ENCODE measurements at regions not wholly inside any gene's neighbourhood (a gene's known extent, or its start where the extent isn't known, plus 50 kb on each side); places are given as distances from the start of the nearest gene placed in this dataset.

GRCh38 chr20:48563191-48563870 is 264.5 kb downstream of the PREX1 start:
- no peak overlapping the region for H3K27ac ChIP-seq
- TF ChIP-seq CTCF (IDR thresholded peaks at IDR 0.05; ENCODE audit: low read depth, low read length, missing control alignments): no peak
- no peak overlapping the region for H3K4me3 ChIP-seq (ENCODE audit: low read depth, low read length)
- H3K27me3 ChIP-seq (replicated peaks): no peaks in the 10 kb centered on the region
- in situ Hi-C loops (cut with HindIII; ENCODE audit: low pct_ligation_motif_present, low sequenced_read_pairs): no loop called here
- no peak for DNase-seq
- H3K36me3 ChIP-seq (replicated peaks): no peaks in the 10 kb centered on the region

GRCh38 chr20:48562586-48563116 is 265.1 kb downstream of the PREX1 start:
- no peaks in the 10 kb centered on the region for H3K36me3 ChIP-seq (replicated peaks)
- TF ChIP-seq CTCF (IDR thresholded peaks at IDR 0.05; ENCODE audit: low read depth, low read length, missing control alignments): no peak
- no peaks in the 10 kb centered on the region for H3K27me3 ChIP-seq (replicated peaks)
- DNase-seq: no peak
- in situ Hi-C loops (cut with HindIII; ENCODE audit: low pct_ligation_motif_present, low sequenced_read_pairs): no loop called here
- H3K27ac ChIP-seq: no peak overlapping the region
- no peak overlapping the region for H3K4me3 ChIP-seq (ENCODE audit: low read depth, low read length)

- Histone ChIP-seq H3K27ac (no peak overlapping the region), H3K36me3 (replicated peaks) (no peaks in the 10 kb centered on the region), H3K27me3 (replicated peaks) (no peaks in the 10 kb centered on the region), H3K4me3 (ENCODE audit: low read depth, low read length) (no peak overlapping the region)
- no peak for DNase-seq
- TF ChIP-seq CTCF (IDR thresholded peaks at IDR 0.05; ENCODE audit: low read depth, low read length, missing control alignments): no peak
- in situ Hi-C loops (cut with HindIII; ENCODE audit: low pct_ligation_motif_present, low sequenced_read_pairs): no loop called here
These were observed 268.9 kb downstream of the PREX1 start for GRCh38 chr20:48558906-48559305.

GRCh38 chr20:48557380-48557779 is 270.4 kb downstream of the PREX1 start:
- Histone ChIP-seq H3K27me3 (replicated peaks) (no peaks in the 10 kb centered on the region), H3K36me3 (replicated peaks) (no peaks in the 10 kb centered on the region), H3K4me3 (ENCODE audit: low read depth, low read length) (no peak overlapping the region), H3K27ac (no peak overlapping the region)
- in situ Hi-C loops (cut with HindIII; ENCODE audit: low pct_ligation_motif_present, low sequenced_read_pairs): no loop called here
- TF ChIP-seq CTCF (IDR thresholded peaks at IDR 0.05; ENCODE audit: low read depth, low read length, missing control alignments): no peak
- DNase-seq: no peak

GRCh38 chr20:48556956-48557355 is 270.8 kb downstream of the PREX1 start:
- no peak for TF ChIP-seq CTCF (IDR thresholded peaks at IDR 0.05; ENCODE audit: low read depth, low read length, missing control alignments)
- Histone ChIP-seq H3K27ac (no peak overlapping the region), H3K36me3 (replicated peaks) (no peaks in the 10 kb centered on the region), H3K4me3 (ENCODE audit: low read depth, low read length) (no peak overlapping the region), H3K27me3 (replicated peaks) (no peaks in the 10 kb centered on the region)
- no peak for DNase-seq
- in situ Hi-C loops (cut with HindIII; ENCODE audit: low pct_ligation_motif_present, low sequenced_read_pairs): no loop called here

- Histone ChIP-seq H3K36me3 (replicated peaks) (no peaks in the 10 kb centered on the region), H3K4me3 (ENCODE audit: low read depth, low read length) (no peak overlapping the region), H3K27ac (no peak overlapping the region), H3K27me3 (replicated peaks) (no peaks in the 10 kb centered on the region)
- DNase-seq: no peak
- in situ Hi-C loops (cut with HindIII; ENCODE audit: low pct_ligation_motif_present, low sequenced_read_pairs): no loop called here
- no peak for TF ChIP-seq CTCF (IDR thresholded peaks at IDR 0.05; ENCODE audit: low read depth, low read length, missing control alignments)
These were observed 275.2 kb downstream of the PREX1 start for GRCh38 chr20:48552550-48552949.

All from brain microvascular endothelial cell (primary cell).